Muscle of leg (tissue), 3 donors: ENCODE measurements at regions not wholly inside any gene's neighbourhood (a gene's known extent, or its start where the extent isn't known, plus 50 kb on each side); places are given as distances from the start of the nearest gene placed in this dataset.
"Not testable (repeated sequence)": the region's sequence is repeated elsewhere in the genome, so short reads cannot be mapped to it uniquely, and the experiment has no call there.

Experiments
- DNase-seq: peaks from one replicate; pipeline ENCODE4 v3.0.0; 2013
- H3K27ac ChIP-seq: one replicate; pipeline ENCODE4 v1.5.1; 2013; ENCODE audit warnings: mild to moderate bottlenecking, low read length, control low read depth
- H3K27me3 ChIP-seq: one replicate; pipeline ENCODE4 v1.6.1; 2013; ENCODE audit warnings: low read length; ENCODE audit not compliant: control insufficient read depth, insufficient read depth
- H3K36me3 ChIP-seq: one replicate; pipeline ENCODE4 v1.6.1; 2013; ENCODE audit warnings: low read length; ENCODE audit not compliant: control insufficient read depth, insufficient read depth
- H3K4me1 ChIP-seq: one replicate; pipeline ENCODE4 v1.6.1; 2013; ENCODE audit warnings: low read length; ENCODE audit not compliant: control insufficient read depth, insufficient read depth
- H3K4me3 ChIP-seq: one replicate; pipeline ENCODE4 v1.5.1; 2013; ENCODE audit warnings: low read length, control low read depth
- H3K9me3 ChIP-seq: replicated peaks from 2 replicates; pipeline ENCODE4 v1.6.1; 2013; ENCODE audit warnings: low read depth, low read length; ENCODE audit not compliant: control insufficient read depth
- WGBS: methylation state at CpG from one replicate; pipeline ENCODE4 v1.1.5; 2013; ENCODE audit warnings: missing lambda C conversion rate; ENCODE audit not compliant: insufficient coverage; 5-methylcytosine and 5-hydroxymethylcytosine counted together

- whole genome bisulfite sequencing, result 30% methylated on average over 6 of the region's 15 CpGs
- no peaks in the 10 kb centered on the region for H3K36me3 ChIP-seq
- peak; percentile 43 for DNase-seq
Measured at GRCh38 chrX:10676235-10676957, 56.0 kb upstream of the MID1 start.

GRCh38 chrX:10677490-10677889 is 57.1 kb upstream of the MID1 start:
- Histone ChIP-seq H3K4me3 (no peak overlapping the region), H3K9me3 (no peaks in the 10 kb centered on the region), H3K27ac (no peak overlapping the region), H3K4me1 (peaks cover 2% of the 10 kb centered on the region), H3K27me3 (peaks cover 14% of the 10 kb centered on the region), H3K36me3 (no peaks in the 10 kb centered on the region)
- WGBS, result 53% methylated on average over 3 of the region's 5 CpGs
- DNase-seq, result peak; percentile 43

More at GRCh38 chrX:10676235-10676957, 56.0 kb upstream of the MID1 start:
- Histone ChIP-seq H3K9me3 (no peaks in the 10 kb centered on the region), H3K27ac (peak overlapping the region; percentile 38), H3K4me3 (no peak overlapping the region), H3K4me1 (peaks cover 2% of the 10 kb centered on the region), H3K27me3 (peaks cover 19% of the 10 kb centered on the region)

DNA sequence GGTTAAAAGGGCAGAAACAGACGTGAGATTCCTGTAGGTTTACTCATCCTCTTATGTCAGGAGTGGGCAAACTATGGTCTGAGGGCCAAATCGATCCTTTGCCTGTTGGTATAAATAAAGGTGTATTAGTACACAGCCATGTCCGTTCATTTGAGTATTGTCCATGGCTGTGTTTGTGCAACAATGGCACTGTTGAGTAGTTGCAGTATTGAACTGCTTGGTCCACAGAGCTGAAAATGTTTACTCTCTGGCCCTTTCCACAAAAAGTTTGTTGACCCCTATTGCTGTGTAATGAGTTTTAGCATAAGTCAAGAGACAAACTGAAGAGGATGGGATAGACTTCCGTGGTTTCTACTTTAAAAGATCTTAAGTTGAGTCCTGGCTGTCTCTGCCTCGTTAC is 59.0 kb upstream of the MID1 start:
- Histone ChIP-seq H3K4me1 (peaks cover 2% of the 10 kb centered on the region), H3K36me3 (no peaks in the 10 kb centered on the region), H3K27ac (no peak overlapping the region), H3K4me3 (no peak overlapping the region), H3K27me3 (peaks cover 9% of the 10 kb centered on the region), H3K9me3 (no peaks in the 10 kb centered on the region)
- no peak for DNase-seq
- WGBS, result 52% methylated on average over 2 of the region's 5 CpGs

- Histone ChIP-seq H3K27ac (no peak overlapping the region), H3K4me3 (no peak overlapping the region), H3K9me3 (no peaks in the 10 kb centered on the region), H3K36me3 (no peaks in the 10 kb centered on the region), H3K27me3 (peaks cover 8% of the 10 kb centered on the region), H3K4me1 (peaks cover 2% of the 10 kb centered on the region)
- WGBS, result 92% methylated on average over 2 of the region's 4 CpGs
- no peak for DNase-seq
Measured at GRCh38 chrX:10681167-10681566, 60.8 kb upstream of the MID1 start.

DNA sequence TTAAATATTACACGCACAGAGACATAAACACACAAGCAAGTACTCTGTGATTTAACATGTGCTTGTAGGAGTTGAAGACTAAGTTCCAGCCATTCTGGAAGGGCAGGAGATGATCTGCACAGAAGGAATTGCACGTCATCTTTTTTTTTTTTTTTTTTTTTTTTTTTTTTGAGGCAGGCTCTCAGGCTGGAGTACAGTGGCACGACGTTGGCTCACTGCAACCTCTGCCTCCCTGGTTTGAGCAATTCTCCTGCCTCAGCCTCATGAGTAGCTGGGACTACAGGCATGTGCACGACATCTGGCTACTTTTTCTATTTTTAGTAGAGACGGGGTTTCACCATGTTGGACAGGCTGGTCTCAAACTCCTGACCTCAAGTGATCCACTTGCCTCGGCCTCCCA is 63.2 kb upstream of the MID1 start:
- H3K9me3 ChIP-seq, H3K4me3 ChIP-seq, DNase-seq, H3K4me1 ChIP-seq, H3K36me3 ChIP-seq, H3K27ac ChIP-seq, H3K27me3 ChIP-seq: not testable (repeated sequence)
- 89% methylated on average over 3 of the region's 7 CpGs for WGBS

GRCh38 chrX:10685923-10686595 is 65.7 kb upstream of the MID1 start:
- DNase-seq, result no peak
- Histone ChIP-seq H3K4me3 (no peak overlapping the region), H3K4me1 (no peaks in the 10 kb centered on the region), H3K36me3 (no peaks in the 10 kb centered on the region), H3K27me3 (peaks cover 5% of the 10 kb centered on the region), H3K27ac (no peak overlapping the region), H3K9me3 (no peaks in the 10 kb centered on the region)
- WGBS, result no CpG with 5 or more reads among the region's 2 CpGs

GRCh38 chrX:10691751-10692150 is 71.4 kb upstream of the MID1 start:
- H3K4me1 ChIP-seq, H3K4me3 ChIP-seq, DNase-seq, H3K27ac ChIP-seq, H3K9me3 ChIP-seq, H3K36me3 ChIP-seq: not testable (repeated sequence)
- peaks cover 13% of the 10 kb centered on the region for H3K27me3 ChIP-seq
- 85% methylated on average over 4 of the region's 4 CpGs for WGBS

GRCh38 chrX:10697616-10698317 is 77.4 kb upstream of the MID1 start:
- no peak for DNase-seq

DNA sequence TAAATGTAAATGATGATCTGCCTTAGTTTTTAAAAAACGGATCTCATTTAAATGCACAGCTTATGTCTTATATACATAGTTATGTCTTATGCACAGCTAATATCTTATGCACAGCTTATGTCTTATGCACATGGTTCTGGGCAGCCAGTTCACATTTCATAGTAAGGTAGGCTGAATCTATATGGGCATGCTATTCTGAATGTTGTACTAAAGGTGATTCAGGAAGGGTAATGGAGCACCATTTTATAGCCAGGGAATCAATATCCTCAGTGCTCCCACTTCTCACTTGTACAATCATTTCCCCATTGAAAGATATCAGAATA is 77.9 kb upstream of the MID1 start:
- no peak for DNase-seq
- Histone ChIP-seq H3K27me3 (peaks cover 11% of the 10 kb centered on the region), H3K36me3 (no peaks in the 10 kb centered on the region), H3K4me3 (no peak overlapping the region), H3K27ac (no peak overlapping the region), H3K9me3 (no peaks in the 10 kb centered on the region), H3K4me1 (no peaks in the 10 kb centered on the region)
- WGBS, result no CpG with 5 or more reads among the region's 1 CpG

More at GRCh38 chrX:10697616-10698317, 77.4 kb upstream of the MID1 start:
- H3K27me3 ChIP-seq, result peaks cover 11% of the 10 kb centered on the region
- WGBS, result 83% methylated on average over 1 of the region's 7 CpGs
- no peaks in the 10 kb centered on the region for H3K36me3 ChIP-seq
- no peak overlapping the region for H3K4me3 ChIP-seq
- no peaks in the 10 kb centered on the region for H3K4me1 ChIP-seq
- H3K27ac ChIP-seq, result no peak overlapping the region
- H3K9me3 ChIP-seq, result no peaks in the 10 kb centered on the region

DNA sequence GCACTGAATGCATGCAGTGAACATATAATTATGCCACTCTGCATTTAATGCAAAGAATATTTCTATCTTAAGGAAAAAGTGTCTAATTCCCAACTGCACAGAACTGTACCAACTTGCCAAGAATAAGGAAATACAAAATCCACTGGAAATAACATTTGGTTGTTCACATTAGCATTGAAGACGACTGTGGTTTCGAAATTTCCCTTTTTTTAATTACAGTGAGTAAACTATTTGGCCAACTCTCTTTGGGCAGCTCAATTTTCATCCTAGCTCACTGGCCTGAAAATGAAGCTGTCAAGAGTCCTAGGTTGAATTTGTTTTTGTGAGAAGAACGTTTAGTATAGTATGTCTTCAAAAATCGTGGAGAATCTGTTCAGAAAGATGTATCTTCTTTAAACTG is 81.6 kb upstream of the MID1 start:
- H3K4me3 ChIP-seq, result no peak overlapping the region
- H3K9me3 ChIP-seq, result no peaks in the 10 kb centered on the region
- no CpG with 5 or more reads among the region's 4 CpGs for WGBS
- no peaks in the 10 kb centered on the region for H3K36me3 ChIP-seq
- peaks cover 4% of the 10 kb centered on the region for H3K27me3 ChIP-seq
- no peak overlapping the region for H3K27ac ChIP-seq
- DNase-seq, result peak; percentile 44
- H3K4me1 ChIP-seq, result no peaks in the 10 kb centered on the region
